ENCODE measurements at regions not wholly inside any gene's neighbourhood (a gene's known extent, or its start where the extent isn't known, plus 50 kb on each side); places are given as distances from the start of the nearest gene placed in this dataset.

- WGBS, 2 donors, result 78 to 79% methylated on average over 1 of the region's 1 CpG
- no peaks in the 10 kb centered on the region for H3K4me1 ChIP-seq
- H3K36me3 ChIP-seq, result no peaks in the 10 kb centered on the region
- intact Hi-C loops (cut with DNase I), result no loop called here
- TF ChIP-seq CTCF (IDR thresholded peaks at IDR 0.05) (no peak), POLR2A (IDR thresholded peaks at IDR 0.05) (no peak)
- H3K9me3 ChIP-seq, result no peaks in the 10 kb centered on the region
- H3K4me3 ChIP-seq (replicated peaks in 1 of 3), result no peak overlapping the region
- H3K27me3 ChIP-seq, result no peaks in the 10 kb centered on the region
- no peak overlapping the region for H3K27ac ChIP-seq
- no peak for DNase-seq
Observed at GRCh38 chr7:84509522-84509921, 314.9 kb upstream of the SEMA3A start.

- Histone ChIP-seq H3K4me3 (replicated peaks in 1 of 3) (no peak overlapping the region), H3K4me1 (no peaks in the 10 kb centered on the region), H3K27me3 (no peaks in the 10 kb centered on the region), H3K36me3 (no peaks in the 10 kb centered on the region), H3K9me3 (no peaks in the 10 kb centered on the region), H3K27ac (no peak overlapping the region)
- DNase-seq, result no peak
- TF ChIP-seq POLR2A (IDR thresholded peaks at IDR 0.05) (no peak), CTCF (IDR thresholded peaks at IDR 0.05) (no peak)
- intact Hi-C loops (cut with DNase I), result no loop called here
- WGBS, 2 donors, result 76 to 79% methylated on average over 4 of the region's 4 CpGs
Observed at GRCh38 chr7:84508606-84509005, 314.0 kb upstream of the SEMA3A start.

- Histone ChIP-seq H3K9me3 (no peaks in the 10 kb centered on the region), H3K4me1 (no peaks in the 10 kb centered on the region), H3K27me3 (no peaks in the 10 kb centered on the region), H3K4me3 (replicated peaks in 1 of 3) (no peak overlapping the region), H3K27ac (no peak overlapping the region), H3K36me3 (no peaks in the 10 kb centered on the region)
- 96% methylated on average over 5 of the region's 5 CpGs for WGBS, 2 donors
- intact Hi-C loops (cut with DNase I), result no loop called here
- TF ChIP-seq CTCF (IDR thresholded peaks at IDR 0.05) (no peak), POLR2A (IDR thresholded peaks at IDR 0.05) (no peak)
- no peak for DNase-seq
Observed at GRCh38 chr7:84507529-84507928, 312.9 kb upstream of the SEMA3A start.

GRCh38 chr7:84506151-84506550 is 311.6 kb upstream of the SEMA3A start:
- Histone ChIP-seq H3K4me1 (no peaks in the 10 kb centered on the region), H3K4me3 (replicated peaks in 1 of 3) (no peak overlapping the region), H3K27ac (no peak overlapping the region), H3K9me3 (no peaks in the 10 kb centered on the region), H3K36me3 (no peaks in the 10 kb centered on the region), H3K27me3 (no peaks in the 10 kb centered on the region)
- WGBS, 2 donors, result 89 to 95% methylated on average over 1 of the region's 1 CpG
- no peak for TF ChIP-seq POLR2A (IDR thresholded peaks at IDR 0.05)
- no peak for TF ChIP-seq CTCF (IDR thresholded peaks at IDR 0.05)
- no peak for DNase-seq
- intact Hi-C loops (cut with DNase I), result no loop called here

GRCh38 chr7:84502239-84502638 is 307.6 kb upstream of the SEMA3A start:
- no peaks in the 10 kb centered on the region for H3K9me3 ChIP-seq
- H3K4me1 ChIP-seq, result no peaks in the 10 kb centered on the region
- no peak overlapping the region for H3K27ac ChIP-seq
- intact Hi-C loops (cut with DNase I), result no loop called here
- DNase-seq, result no peak
- 84 to 89% methylated on average over 1 of the region's 1 CpG for WGBS, 2 donors
- H3K36me3 ChIP-seq, result no peaks in the 10 kb centered on the region
- no peak overlapping the region for H3K4me3 ChIP-seq (replicated peaks in 1 of 3)
- H3K27me3 ChIP-seq, result no peaks in the 10 kb centered on the region
- TF ChIP-seq CTCF (IDR thresholded peaks at IDR 0.05) (no peak), POLR2A (IDR thresholded peaks at IDR 0.05) (no peak)

Measured in thyroid gland (tissue), 4 donors.